OCI-LY1 (cell line): ENCODE measurements at regions not wholly inside any gene's neighbourhood (a gene's known extent, or its start where the extent isn't known, plus 50 kb on each side); places are given as distances from the start of the nearest gene placed in this dataset.

ENCODE experiments used
- EZH2 ChIP-seq: fragments of 200-600 bp; sonication (generic), shearing (Covaris generic); IDR thresholded peaks from 2 replicates; pipeline ENCODE4 v1.8.0; 2017; ENCODE audit warnings: borderline replicate concordance, mixed run types, mild to moderate bottlenecking, antibody characterized with exemption, low read length, moderate library complexity, mixed read lengths
- TF ChIP-seq, protein P1 (sequence below): fragments of 200-600 bp; sonication (generic), shearing (Covaris generic); IDR thresholded peaks from 2 replicates; pipeline ENCODE4 v1.5.1; 2017; ENCODE audit warnings: mild to moderate bottlenecking, antibody characterized with exemption, low read length, moderate library complexity, mixed read lengths

DNA sequence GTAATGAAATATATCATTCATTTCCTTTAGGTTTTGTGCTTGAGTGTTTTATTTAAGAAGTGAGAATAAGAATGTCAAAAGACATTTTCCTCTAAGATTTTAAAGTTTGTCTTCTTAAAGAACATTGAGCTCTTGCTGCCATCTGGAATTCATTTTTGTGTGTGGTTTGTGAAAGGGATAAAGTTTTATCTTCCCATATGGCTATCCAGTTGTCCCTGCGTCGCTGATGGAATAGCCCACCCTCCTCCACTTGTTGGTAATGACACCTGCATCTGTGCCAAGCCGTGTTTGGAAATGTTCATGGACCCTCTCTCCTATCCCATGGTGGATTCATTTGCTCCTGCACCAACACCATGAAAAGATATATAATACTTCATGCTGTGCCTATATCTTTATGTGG, 901.5 kb downstream of the BRD1 start:
- TF ChIP-seq EZH2: no peak
- TF ChIP-seq, protein P1, sequence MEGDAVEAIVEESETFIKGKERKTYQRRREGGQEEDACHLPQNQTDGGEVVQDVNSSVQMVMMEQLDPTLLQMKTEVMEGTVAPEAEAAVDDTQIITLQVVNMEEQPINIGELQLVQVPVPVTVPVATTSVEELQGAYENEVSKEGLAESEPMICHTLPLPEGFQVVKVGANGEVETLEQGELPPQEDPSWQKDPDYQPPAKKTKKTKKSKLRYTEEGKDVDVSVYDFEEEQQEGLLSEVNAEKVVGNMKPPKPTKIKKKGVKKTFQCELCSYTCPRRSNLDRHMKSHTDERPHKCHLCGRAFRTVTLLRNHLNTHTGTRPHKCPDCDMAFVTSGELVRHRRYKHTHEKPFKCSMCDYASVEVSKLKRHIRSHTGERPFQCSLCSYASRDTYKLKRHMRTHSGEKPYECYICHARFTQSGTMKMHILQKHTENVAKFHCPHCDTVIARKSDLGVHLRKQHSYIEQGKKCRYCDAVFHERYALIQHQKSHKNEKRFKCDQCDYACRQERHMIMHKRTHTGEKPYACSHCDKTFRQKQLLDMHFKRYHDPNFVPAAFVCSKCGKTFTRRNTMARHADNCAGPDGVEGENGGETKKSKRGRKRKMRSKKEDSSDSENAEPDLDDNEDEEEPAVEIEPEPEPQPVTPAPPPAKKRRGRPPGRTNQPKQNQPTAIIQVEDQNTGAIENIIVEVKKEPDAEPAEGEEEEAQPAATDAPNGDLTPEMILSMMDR: no peak
